ENCODE measurements at regions not wholly inside any gene's neighbourhood (a gene's known extent, or its start where the extent isn't known, plus 50 kb on each side); places are given as distances from the start of the nearest gene placed in this dataset.
"Not testable (repeated sequence)": the region's sequence is repeated elsewhere in the genome, so short reads cannot be mapped to it uniquely, and the experiment has no call there.

DNA sequence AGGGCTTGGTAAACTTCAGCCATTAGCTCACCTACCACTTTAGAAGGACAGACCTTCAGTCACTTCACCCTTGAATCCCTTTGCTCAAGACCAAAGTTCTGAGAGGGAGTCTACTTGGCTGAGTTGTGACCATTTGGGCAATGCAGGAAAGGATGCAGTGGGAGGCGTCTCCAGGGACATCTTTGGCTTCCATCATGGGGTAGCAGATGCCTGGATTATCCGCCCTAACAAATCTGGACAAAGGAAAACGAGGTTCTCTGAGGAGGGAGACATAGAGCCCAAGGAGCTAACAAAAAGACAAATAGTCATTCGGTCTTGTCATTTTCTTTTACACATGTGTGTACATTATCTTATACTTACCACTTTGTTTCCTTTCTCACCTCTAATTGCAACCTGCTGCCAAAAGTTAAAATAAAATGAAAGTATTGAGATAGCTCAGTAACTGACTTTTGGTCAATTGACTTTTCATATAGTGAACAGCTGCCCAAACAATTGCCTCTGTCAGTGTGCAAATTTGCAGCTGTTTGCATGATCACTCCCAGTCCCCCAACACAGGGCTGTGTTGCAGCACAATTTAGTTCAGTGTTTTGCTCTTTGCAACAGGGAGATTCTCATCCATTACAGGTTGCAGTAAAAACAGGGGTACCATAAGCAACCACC is 108.9 kb upstream of the EEF2KMT start:
- peak in 5 of 58 donors; percentile 1 to 14 (median 8) for DNase-seq

DNA sequence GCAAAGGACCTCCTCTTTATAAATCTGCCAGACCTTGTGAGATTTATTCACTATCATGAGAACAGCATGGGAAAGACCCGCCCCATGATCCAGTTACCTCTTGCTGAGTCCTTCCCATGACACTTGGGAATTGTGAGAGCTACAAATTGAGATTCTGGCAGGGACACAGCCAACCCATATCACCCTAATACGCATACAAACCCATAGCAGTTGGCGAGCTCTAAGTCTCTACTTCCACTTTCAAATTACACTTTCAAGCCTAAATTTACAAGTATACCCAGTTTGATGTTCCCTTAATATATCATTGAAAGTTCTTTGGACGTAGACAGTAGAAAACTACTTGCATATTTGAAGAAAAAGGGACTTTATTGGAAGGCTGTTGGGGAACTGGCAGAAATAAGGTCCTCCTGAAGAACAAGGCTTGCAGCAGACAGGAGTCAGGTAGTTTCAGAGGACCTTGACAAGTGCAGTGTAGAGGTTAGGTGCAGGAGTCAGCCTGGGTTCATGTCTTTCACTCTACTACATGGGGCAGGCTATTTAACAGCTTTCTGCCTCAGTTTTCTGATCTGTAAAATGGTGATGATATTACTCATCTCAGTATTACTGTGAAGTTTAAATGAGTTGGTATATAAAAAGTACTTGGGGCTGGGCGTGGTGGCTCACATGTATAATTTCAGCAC is 107.9 kb upstream of the EEF2KMT start:
- DNase-seq = no peak

DNA sequence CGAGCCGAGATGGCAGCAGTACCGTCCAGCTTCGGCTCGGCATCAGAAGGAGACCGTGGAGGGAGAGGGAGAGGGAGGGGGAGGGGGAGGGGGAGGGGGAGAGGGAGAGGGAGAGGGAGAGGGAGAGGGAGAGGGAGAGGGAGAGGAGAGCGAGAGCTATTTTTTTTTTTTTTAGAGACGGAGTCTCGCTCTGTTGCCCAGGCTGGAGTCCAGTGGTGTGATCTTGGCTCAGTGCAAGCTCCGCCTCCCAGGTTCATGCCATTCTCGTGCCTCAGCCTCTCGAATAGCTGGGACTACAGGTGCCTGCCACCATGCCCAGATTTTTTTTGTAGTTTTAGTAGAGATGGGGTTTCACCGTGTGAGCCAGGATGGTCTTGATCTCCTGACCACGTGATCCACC is 106.1 kb upstream of the EEF2KMT start:
- not testable (repeated sequence) for DNase-seq

DNA sequence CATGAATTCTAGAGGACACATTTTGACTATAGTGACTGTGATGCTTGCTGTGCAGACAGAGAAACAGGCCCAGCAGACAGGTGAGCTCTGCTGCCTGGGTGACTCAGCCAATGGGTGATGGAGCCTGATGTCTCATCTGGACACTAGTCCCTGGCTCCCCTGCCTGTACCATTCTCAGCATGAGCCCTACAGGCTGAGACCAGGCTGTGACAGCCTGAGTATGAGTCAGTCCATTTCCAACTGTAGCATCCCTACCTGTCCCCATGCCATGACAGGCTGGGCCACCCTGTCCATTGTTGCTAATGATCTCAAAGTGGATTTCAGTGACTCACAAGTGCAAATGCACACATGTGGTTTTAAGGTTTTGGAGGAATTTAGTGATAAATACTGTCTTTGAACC is 102.5 kb upstream of the EEF2KMT start:
- no peak for DNase-seq

DNA sequence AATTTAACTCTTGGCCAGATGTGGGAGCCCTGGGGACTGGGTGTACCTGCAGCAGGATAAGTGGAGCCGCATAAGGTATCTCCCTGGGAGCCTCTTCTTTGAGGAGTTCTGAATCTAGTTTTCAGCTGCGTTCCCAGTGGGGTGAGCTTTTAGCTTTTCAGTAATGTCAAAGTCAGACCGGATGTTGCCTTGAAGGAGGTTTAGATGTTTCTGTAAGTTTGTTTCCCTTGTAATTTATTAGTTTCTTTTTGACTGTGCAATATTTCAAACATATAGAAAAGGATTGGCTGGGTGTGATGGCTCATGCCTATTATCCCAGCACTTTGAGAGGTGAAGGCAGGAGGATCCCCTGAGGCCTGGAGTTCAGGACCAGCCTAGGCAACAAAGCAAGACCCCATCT is 98.6 kb upstream of the EEF2KMT start:
- DNase-seq = no peak

DNA sequence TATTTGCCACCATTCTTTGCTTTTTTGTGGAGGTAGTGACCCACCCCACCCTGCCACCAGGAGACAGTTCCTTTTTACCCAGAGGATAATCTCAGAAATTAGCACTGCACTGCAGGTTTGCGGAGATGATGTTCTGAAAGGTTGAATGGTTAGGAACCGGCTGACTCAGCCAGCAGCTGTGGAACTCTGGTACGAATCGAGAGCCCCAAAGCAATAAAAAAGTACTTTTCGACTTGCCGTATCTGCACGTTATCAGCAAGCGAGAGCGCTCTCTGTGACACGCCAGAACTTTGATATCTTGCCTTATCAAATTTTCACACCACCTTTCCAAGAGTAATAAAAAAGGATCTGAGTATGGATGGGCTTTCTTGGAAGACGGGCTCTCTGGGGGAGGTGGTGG is 96.3 kb upstream of the EEF2KMT start:
- no peak for DNase-seq

DNA sequence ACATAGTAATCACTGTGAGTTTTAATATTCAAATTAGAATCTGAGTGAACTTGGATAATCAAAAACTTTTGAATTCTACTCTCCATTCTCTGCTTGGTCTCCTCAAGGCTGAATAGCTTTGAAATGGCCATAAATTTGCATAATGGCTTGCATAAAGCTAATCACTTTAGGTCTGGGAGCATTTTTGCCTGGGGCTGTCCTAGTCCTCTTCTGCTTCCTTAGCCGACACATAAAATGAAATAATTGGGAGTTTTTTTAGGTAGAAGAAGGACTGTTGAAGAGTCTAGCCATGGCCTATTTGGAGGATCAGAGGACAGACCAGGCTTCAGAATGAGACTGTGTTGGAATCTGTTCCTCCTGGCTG is 91.4 kb upstream of the EEF2KMT start:
- DNase-seq = no peak

DNA sequence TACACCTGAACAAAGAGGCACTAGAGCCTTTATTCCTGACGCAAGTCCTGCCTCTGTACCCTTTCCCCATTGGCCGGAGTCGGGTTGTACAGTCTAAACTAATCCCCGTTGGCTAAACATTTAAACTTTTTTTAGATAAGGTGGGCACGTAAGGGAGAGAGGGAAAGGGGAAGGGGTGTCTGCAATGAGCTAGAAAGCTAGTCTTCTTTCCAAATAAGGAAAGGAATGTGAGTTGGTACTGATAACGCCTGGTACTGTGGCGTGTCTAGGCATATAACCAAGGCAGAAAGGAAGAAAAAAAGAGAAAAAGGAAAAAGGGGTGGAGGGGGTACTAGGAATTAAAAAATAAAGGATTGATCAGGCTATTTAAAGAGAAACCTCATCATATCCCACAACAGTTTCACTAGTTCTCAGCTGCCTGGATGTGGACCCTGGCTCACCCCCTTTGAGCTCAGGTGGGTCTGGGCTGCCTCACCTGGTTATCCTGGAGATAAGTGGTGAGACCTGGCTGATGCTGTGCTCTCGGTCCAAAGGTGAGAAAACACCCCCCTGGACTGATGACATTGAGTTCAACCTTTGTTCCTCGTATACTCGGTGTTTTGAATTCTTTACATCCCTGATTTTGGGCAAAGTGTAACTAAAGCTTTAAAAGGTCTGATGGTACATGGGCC is 90.9 kb upstream of the EEF2KMT start:
- no peak for DNase-seq

DNA sequence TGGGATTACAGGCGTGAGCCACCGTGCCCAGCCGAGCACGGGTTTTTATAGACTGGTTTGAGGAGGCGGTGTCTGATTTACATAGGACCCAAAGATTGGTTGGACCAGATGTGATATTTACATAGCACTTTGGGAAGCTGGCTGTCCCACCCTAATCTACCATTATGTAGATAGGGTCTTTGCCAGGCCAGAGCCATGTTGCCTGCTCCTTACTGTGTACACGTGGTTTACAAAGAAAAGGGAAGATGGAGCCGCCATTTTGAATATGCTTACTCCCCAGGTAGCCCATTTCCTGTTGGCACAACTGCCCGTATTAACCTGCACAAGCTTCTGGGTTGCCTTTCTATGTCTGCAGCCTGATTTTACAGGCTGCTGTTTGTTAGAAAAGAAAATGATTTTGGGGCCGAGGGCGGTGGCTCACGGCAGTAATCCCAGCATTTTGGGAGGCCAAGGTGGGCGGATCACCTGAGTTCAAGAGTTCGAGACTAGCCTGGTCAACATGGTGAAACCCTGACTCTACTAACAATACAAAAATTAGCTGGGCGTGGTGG is 89.9 kb upstream of the EEF2KMT start:
- DNase-seq = no peak

DNA sequence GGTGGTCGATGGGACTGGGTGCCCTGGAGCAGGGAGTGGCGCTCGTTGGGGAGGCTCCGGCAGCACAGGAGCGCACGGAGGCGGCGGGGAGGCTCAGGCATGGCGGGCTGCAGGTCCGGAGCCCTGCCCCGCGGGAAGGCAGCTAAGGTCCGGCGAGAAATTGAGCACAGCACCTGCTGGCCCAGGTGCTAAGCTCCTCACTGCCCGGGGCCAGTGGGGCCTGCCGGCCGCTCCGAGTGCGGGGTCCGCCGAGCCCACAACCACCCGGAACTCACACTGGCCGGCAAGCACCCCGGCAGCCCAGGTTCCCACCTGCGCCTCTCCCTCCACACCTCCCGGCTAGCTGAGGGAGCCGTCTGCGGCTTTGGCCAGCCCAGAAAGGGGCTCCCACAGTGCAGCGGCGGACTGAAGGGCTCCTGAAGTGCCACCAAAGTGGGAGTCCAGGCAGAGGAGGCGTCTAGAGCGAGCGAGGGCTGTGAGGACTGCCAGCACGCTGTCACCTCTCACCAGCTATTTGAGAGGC is 88.8 kb upstream of the EEF2KMT start:
- no peak for DNase-seq

DNA sequence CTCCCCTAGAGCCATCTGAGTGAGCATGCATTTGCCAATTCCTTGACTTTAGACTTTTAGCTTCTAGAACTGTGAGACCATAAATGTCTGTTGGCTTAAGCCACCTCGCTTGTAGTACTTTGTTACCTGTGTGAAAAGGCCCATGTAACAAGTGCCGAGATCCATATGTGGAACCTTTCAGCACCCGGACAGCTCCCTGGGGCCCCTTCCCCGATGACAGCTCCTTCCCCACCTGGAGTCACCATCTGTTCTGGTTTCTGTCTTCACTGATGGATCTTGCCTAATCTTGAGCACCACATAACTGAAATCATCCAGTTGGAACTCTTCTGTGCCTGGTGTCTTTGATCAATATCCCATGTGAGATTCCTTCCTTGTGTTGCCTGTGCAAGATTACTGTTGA is 78.9 kb upstream of the EEF2KMT start:
- DNase-seq = no peak

DNA sequence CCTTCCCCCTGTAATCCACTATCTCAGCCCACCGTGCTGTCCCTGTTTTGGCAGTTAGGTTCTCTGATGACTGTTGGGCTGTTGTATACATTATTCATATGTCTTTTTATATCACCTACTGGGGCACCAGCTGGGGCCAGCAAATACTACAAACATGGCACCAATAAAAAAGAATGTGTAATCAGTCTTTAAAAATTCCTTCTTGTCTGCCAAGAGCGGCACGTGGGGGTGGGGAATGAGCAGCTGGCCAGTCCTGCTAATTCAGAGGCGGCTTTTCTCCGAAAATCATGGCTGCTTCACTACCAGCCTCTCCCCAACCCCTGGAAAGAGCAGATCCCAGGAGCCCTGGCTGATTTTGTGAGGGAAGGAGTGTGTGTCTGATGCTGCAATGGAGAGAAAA is 77.7 kb upstream of the EEF2KMT start:
- DNase-seq = peak in 45 of 58 donors; percentile 1 to 76 (median 29)

DNA sequence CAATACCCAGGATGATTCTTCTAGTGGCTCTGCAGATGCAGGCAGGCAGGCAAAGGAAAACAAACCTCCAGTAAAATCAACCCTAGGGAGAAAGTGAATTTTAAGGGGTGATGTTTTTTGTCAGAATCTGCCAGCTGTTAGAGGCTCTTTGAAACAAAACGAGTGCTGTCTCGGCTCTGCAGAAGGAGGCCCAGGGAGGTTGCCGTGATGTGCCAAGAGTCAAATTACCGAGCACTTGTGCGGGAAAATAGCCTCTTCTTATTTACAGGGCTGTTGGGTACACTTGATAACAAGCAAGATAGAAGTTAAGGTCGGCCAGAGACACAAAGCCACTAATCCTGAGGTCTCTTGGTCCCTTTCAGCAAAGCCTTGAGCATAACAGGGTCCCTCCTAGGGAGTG is 68.9 kb upstream of the EEF2KMT start:
- no peak for DNase-seq

DNA sequence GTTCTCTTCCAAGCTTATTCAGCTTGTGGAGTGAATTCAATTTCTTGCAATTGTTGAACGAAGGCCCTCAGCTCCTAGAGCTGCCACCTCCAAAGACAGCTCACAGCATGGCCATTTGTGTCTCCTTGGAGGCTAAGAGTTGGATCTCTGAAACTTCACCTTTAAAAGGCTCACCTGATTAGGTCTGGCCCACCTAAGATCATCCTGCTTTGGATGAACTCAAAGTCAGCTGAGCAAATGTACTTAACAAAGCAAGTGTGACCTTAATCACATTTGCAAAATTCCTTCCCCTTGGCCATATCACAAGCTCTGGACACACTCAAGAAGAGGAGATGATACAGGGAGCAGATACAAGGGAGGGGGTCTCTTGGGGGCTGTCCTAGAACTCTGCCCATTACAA is 67.8 kb upstream of the EEF2KMT start:
- not testable (repeated sequence) for DNase-seq

DNA sequence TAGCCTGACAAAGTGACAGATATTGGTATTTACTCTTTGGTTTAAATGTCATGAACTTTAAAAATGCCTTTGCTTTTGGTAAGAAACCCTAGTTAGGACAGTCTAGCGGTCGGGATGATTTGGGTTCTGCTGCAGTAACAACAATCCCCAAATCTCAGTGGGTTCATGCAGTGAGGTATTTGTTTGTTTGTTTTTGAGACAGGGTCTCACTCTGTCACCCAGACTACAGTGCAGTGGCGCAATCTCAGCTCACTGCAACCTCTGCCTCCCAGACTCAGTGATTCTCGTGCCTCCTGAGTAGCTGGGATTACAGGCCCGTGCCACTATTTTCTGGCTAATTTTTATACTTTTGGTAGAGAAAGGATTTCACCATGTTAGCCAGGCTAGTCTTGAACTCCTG is 65.2 kb upstream of the EEF2KMT start:
- DNase-seq = not testable (repeated sequence)

DNA sequence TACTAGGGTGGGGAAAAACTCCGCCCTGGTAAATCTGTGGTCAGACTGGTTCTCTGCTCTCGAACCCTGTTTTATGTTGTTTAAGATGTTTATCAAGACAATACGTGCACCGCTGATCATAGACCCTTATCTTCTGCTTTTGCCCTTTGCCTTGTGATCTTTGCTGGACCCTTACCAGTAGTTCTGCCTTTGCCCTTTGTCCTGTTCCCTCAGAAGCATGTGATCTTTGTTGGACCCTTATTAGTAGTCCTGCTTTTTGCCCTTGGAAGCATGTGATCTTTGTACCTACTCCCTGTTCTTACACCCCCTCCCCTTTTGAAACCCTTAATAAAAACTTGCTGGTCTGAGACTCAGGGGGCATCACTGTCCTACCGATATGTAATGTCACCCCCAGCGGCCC is 64.3 kb upstream of the EEF2KMT start:
- DNase-seq = not testable (repeated sequence)

DNA sequence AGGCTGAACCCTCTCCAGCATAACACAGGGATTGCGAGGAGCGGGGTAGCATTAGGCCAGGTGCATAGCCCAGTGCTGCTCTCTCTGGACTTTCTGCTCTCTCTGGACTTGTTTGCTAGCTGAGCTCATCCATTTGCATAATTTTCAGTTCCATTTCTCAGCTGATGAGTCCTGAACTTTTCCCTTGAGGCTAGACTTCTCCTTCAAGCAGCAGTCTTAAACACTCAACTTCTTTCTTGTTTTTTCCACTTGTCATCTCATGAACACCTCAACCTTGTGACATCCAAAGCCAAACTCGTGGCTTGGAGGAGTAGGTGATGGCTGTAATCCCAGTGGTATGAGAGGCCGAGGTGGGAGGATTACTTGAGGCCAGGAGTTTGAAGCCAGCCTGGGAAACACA is 62.4 kb upstream of the EEF2KMT start:
- not testable (repeated sequence) for DNase-seq

DNA sequence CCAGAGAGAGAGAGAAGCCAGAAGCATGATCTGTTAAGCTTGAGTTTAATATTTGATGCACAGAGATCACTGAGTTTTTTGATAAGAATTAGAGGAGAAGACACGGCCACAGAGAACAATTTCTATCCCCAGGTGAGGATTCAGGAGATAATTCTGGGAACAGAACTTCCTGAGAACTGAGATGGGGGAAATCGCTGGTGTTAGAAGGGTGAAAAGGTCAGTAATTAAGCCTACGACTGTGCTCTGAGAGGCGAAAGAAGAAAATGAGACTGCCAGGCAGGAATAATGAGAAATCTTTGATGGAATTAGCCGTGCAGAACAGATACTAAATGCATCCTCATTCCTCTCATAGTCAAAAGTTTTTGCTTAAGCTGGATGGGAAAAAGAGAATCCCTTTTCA is 61.9 kb upstream of the EEF2KMT start:
- DNase-seq = not testable (repeated sequence)

DNA sequence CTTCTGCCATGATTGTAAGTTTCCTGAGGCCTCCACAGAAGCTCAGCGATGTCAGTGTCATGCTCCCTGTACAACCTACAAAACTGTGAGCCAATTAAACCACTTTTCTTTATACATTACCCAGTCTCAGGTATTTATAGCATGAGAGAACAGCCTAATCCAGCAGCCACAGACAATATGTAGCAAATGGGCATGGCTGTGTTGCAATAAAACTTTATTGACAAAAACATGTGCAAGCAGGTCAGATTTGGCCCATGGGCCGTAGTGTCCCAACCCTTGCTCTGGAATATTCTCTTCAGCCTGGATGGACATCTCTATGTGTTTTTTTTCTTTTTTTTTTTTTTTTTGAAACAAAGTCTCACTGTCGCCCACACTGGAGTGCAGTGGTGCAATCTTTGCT is 60.9 kb upstream of the EEF2KMT start:
- DNase-seq = no peak

DNA sequence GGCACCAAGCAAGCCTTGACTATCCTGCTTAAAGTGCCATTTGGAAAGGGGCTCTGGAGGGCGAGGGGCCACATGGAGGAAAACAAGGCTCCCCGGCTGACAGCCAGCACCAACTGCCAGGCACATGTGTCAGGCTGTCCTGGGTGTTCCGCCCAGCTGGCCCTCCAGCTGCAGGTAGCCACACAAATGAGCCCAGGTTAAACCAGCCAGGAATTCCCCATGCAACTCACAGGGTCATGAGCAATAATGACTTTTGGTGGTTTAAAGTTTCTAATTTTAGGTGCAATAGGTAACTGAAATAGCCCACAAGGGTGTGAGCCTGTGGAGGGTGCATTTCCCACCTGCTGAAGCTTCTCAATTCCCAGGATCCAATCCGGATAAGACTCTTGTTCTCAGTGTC is 58.9 kb upstream of the EEF2KMT start:
- DNase-seq = not testable (repeated sequence)

DNA sequence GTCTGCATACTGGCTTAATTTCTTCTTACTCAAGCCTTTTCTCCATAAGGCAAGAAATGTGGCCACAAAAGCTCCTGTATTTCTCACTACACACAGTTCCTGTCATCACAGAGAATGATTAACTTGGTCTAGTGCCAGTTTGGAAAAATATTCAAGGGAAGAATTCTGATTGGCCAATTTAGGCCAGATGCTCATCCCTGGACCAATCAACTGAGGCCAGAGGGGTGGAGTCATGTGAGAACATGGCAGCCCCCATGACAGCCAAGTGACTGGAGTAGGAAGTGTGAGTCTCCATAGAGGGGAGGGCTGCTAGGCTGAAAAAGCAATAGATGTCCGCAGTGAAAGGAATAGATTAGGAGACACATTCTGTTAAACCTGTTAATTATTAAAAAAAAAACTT is 56.4 kb upstream of the EEF2KMT start:
- not testable (repeated sequence) for DNase-seq

DNA sequence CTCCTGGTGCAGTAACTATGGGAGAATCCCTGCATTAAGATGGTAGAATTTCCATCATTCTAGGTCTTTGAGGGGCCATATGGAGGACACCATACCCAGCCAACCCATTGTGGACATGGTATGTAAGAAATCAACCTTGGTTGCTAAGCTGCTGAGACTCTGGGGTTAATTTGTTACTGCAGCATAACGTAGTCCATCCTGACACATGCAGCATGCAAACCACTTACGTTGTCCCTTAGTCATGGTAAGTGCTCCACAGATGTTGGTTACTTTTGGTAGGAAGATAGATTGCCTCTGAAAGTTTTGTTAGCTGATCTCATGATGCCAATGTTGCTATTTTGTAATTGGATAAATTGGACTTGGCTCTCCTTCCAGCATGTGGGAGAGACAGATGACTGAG is 53.8 kb upstream of the EEF2KMT start:
- DNase-seq = not testable (repeated sequence)

Data from anterior cingulate cortex (tissue), 58 donors.